ENCODE measurements at regions not wholly inside any gene's neighbourhood (a gene's known extent, or its start where the extent isn't known, plus 50 kb on each side); places are given as distances from the start of the nearest gene placed in this dataset.

GRCh38 chr17:73924114-73924908, 279.2 kb upstream of the RPL38 start:
- no peak for DNase-seq (ENCODE audit: low spot score)

- DNase-seq (ENCODE audit: low spot score), result no peak
Observed at GRCh38 chr17:73924909-73925186, 278.6 kb upstream of the RPL38 start.

DNA sequence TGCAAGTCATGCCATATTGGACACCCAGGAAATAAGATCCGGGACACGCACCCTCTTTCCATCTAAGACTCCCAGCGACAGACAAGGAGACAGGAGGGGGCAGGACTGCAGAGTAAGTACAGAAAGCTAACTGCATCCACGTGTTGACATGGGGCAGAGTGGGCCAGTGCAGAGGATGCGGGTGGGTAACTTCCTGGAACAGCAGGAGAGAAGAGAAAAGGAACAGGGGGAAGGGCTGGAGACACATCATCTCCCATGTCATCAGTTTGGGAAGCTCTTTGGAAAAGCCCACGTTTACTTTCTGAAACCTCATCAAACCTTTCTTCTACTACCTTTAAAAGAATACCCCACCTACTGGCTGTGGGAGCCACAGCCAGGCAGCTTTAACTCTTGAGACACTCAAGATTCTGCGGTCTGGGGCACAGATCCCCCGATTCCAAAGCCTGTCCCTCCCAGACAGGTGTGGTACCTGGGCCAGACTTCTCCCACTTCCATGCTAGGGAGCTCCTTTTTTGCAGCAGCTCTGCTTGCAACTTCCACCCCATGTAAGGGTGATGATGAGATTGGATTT, 273.5 kb upstream of the RPL38 start:
- no peak for DNase-seq (ENCODE audit: low spot score)

GRCh38 chr17:73932216-73932749, 271.2 kb upstream of the RPL38 start:
- no peak for DNase-seq (ENCODE audit: low spot score)

DNA sequence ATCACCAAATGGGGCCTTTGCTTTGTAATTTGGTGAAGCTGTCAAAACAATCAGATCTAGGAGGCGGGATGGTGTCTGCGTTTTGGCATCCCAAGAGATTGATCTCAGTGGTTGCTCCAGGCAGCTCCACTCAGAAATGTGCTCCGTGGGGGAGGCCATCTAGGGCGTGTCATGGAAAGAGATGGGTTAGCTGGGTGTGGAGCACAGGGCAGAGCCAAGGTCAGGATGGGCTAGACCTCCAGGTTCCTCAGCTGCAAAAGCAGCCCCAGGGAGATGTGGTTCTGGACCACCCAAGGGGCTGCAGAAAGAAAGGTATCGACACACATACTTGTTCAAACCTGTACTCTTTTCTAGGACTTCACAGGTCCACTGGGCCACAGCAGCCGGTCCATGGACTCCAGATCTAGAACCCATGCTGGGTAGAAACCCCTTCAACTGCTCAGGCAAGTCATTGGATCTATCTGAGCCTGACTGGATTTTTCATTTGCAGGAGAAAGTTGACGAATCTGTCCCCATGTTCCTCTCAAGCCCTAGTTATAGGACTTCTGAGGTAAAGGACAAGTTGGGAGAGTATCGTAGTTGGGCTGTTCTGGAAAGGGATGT, 270.2 kb upstream of the RPL38 start:
- no peak for DNase-seq (ENCODE audit: low spot score)

GRCh38 chr17:73933871-73934270, 269.6 kb upstream of the RPL38 start:
- DNase-seq (ENCODE audit: low spot score), result no peak

GRCh38 chr17:73934696-73935095, 268.8 kb upstream of the RPL38 start:
- no peak for DNase-seq (ENCODE audit: low spot score)

DNA sequence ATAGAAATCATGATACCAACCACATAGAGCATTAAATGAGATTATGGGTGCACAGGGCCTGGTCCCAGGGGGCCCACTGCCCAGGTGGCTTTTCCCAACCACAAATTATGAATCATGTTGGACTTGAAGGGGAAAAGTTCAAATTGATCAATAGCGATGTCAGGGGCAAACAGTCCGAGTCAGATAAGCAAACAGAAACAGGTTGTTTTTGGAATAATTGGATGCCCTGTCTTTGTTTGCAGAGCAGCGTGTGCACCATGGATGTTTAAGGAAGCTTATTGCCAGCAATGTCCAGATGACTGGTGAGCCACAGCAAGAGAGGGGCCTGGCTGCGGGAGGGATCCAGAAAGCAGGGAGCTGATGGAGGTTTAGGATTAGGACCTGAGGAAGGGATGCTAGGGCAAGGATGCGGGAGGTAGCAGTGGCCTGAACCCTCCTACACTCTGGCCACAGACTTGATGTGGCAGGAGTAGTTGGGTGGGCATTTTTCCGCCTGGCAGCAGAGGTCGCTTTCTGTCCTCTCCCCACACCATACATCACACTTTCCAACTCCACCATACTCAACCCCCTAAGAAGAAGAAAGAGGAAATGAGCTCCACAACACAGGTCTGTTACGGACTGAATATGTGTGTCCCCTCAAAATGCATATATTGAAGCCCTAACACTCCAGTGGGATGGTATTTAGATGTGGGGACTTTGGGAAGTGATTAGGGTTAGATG, 266.4 kb upstream of the RPL38 start:
- DNase-seq (ENCODE audit: low spot score), result no peak

DNA sequence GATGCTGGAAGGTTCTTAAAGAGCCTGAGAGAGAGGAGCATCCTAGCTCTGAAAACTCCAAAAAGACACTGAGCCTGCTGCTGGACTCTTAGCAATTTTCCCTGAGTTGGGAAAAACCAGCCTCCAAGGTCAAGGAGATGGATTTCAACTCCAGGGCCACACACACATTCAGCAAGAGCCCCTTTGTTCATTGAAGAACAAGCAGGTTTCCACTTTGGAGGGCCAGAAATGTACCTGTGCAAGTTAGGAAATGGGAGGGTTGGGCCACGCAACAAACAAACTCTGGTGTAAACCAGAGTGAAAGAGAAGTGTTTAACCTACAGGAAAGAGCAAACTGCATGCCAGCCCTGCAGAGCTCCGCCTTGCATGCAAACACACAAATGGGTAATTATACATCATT, 264.8 kb upstream of the RPL38 start:
- DNase-seq (ENCODE audit: low spot score), result no peak

DNA sequence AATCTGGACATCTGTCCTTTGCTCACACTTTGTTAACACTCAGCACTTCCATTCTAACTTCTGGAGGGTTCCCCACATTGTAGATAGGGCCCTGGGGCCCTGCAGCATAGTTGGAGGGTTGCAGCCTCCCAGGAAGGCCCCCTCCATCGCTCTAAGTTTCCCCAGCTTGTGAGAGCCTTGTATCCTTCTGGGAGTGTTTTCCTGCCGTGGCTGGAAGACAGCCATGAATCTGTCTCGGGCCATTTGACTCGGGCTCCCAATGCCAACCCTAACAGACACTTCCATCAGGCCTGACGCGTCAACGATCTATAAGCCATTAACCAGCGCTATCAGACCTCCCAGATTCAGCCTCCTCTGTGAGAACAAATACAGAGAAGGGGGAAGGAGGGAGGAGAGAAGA, 263.7 kb upstream of the RPL38 start:
- no peak for DNase-seq (ENCODE audit: low spot score)

GRCh38 chr17:73940511-73940910, 263.0 kb upstream of the RPL38 start:
- DNase-seq (ENCODE audit: low spot score), result no peak

GRCh38 chr17:73941919-73942530, 261.5 kb upstream of the RPL38 start:
- no peak for DNase-seq (ENCODE audit: low spot score)

DNA sequence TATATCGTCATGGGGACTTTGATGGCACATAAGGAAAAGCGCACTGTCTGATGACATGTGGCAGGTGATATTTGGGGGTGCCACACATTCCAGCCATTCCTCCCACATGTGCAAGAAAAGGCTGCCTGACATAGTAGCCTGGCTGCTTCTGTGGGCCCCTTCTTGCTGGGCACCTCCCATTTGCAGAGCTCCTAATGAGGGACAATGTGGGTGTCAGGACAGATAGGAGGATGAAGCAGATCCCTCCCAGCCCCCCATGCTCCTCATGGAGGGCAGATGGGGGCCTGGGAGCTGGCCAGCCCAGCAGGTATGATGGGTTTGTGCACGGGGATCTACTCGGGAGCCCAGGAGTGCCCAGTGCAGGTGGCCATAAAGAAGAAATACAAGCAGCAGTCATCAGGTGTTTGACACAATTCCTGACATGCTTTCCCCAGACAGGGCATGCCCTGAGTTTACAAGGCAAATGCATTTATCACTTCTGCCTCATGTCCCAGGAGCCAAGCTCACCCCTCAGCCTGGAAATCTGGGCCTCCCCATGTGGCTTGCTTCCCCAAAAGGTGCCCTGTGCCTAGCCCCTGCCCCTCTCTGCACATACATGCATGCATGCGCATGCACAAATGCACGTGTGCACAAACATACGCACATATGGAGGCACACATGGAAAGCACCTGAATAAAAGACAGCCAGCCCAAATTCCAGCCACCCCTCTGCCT, 260.6 kb upstream of the RPL38 start:
- DNase-seq (ENCODE audit: low spot score), result no peak

DNA sequence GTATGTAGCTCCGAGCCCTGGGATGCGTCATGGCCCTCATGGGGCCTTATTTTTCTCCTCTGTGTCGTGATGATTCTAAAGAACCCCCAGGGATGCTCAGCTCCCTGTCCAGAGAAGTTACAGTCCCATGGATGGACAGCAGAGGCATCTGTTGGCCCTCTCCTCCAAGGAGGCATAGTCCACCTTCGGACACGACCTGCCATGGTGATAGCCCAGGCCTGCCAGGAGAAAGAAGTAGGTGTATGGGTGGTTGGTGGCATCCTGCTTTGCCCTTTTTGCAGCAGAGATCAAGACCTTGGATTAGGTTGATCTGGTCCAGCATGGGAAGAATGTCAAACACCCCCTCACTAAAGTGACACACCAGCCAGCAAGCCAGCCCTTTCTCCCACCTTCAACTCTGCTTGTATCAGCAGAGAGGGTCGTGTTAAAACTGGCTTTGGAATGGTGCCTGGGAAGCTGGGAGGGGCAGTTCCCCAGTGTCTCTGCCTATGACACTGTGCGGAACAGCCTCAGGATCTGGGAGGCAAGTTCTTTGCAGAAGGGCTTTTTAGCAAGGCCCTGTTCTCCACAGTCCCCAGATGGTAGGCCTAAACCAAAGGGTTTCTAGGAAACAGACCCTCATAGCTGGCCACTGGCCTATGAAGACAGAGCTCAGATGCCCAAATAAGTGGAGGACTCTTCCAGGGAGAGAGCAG, 259.9 kb upstream of the RPL38 start:
- DNase-seq (ENCODE audit: low spot score), result no peak

GRCh38 chr17:73944366-73944765, 259.1 kb upstream of the RPL38 start:
- no peak for DNase-seq (ENCODE audit: low spot score)

DNA sequence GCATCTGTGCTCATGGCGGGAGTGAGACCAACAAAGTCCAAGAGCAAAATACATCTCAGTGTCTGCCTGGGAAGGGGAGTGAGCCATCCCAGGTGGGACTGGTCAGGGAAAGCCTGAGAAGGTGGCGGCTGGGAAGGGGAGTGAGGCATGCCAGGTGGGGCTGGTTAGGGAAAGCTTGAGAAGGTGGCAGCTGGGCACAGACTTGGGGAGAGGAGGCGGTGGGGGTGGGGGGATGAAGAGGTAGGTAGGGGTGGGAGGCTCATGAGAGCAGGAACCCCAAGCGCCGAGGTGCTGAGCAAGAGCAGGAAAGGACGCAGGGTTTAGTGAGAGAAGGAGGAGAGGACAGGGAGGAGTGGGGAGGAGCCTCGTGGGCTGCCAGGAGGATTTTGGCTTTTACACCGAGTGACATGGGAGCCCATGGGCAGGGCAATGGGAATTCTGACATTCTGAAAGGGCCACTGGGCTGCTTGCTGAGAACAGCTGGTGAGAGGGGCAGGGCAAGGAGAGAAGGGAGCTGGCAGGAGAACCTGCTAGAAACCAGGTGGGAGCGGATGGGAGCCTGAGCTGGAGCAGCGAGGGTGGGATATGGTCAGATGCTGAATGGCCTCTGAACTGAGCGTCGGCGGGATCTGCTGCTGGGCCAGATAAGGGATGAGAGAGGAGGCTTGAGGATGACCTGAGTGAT, 256.1 kb upstream of the RPL38 start:
- no peak for DNase-seq (ENCODE audit: low spot score)

DNA sequence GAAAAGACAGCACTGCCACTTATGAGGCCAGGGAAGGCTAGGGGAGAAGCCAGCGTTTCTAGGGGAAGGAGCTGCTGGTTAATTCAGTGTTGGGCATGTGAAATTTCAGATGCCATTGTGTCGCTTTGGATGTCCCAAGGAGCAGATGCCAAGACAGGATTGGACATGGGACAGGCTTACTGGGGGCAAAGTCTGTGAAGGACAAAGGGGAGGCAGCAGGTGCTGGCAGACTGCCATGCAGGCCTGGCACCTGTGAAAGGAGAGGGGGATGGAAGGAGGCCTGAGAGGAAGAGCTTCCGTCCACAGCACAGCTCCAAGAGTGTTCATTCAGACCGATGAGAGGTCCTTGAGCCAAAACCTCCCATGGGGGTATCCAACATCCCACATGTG, 255.5 kb upstream of the RPL38 start:
- DNase-seq (ENCODE audit: low spot score), result no peak

DNA sequence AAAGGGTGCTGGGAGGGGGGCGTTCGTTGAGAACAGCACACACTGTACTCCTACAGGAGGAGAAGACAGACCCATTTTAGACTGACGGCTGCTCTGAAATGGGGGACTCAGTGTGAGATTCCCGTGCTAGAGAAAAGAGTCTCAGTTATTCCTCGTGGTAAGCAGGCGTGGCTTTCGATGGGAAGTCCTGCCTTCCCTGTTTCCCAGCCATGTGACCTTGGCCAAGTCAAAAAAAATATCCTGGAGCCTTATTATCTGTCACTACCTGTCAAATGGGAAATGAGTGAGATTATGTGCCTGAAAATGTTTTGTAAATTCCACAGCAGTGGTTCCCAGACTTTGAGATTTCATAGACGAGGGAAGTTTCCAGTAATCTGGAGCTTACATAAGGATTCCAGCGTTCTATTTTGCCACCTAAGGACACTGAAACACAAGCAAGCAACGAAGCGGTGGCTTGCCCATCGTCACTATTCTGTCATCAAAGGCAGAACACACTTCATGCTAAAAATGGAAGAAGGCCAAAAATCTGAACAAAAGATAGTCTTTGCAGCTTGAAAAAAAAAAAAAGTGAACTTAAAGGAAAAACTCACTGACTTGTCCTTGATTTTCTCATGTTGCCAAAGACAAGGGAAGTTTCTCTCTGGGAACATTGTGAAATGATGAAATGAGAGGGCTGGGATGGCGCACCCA, 253.4 kb upstream of the RPL38 start:
- no peak for DNase-seq (ENCODE audit: low spot score)

- no peak for DNase-seq (ENCODE audit: low spot score)
Observed at GRCh38 chr17:73950593-73950914, 252.9 kb upstream of the RPL38 start.

DNA sequence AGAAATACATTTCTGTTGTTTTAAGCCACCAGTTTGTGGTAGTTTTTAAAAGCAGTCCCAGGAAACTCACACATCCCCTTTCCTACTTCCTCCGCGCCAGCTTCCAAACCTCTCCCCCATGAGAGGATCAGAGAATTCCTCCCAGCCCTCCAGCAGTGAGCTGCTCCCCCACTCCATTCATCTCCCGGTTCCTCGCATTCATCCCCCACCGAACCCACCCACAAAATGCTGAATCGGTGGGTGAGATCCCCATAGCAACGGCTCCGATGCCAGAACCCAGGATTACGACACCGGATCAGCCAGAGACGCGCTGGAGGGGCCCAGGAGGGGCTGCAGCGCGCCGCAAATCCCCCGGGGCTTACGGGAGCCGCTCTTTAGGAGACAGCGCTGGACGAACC, 251.4 kb upstream of the RPL38 start:
- DNase-seq (ENCODE audit: low spot score), result no peak
